ENCODE measurements at regions not wholly inside any gene's neighbourhood (a gene's known extent, or its start where the extent isn't known, plus 50 kb on each side); places are given as distances from the start of the nearest gene placed in this dataset.

GRCh38 chr12:88643685-88644084, 63.4 kb upstream of the KITLG start:
- TF ChIP-seq CTCF (IDR thresholded peaks at IDR 0.05) (no peak), POLR2A (IDR thresholded peaks at IDR 0.05) (no peak)
